ENCODE measurements at regions not wholly inside any gene's neighbourhood (a gene's known extent, or its start where the extent isn't known, plus 50 kb on each side); places are given as distances from the start of the nearest gene placed in this dataset.

DNA sequence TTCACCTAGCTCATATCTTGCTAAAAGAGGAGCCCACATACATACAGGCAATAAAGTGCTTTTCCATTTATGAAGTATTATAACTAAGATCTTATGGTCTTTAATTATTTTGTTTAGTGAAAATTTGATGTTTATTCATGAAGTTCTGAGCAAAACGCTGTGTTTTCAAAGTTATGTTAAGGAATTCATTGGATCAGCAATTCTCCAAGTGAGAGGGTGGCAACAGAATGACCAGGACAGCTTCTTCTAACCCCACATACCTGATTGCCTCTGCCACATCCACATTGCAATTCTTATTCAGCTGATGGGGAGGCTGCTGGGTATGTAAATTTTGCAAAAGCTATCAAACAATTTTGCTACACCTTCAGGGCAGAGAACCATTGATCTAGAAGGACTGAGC, 116.8 kb downstream of the OGFRL1 start:
- Mint-ChIP-seq H3K9me3 (peaks cover 6% of the 10 kb centered on the region), H3K27ac (no peak overlapping the region), H3K4me1 (ENCODE audit: low read depth) (peaks cover 3% of the 10 kb centered on the region), H3K4me3 (no peak overlapping the region), H3K27me3 (ENCODE audit: low read depth) (peaks cover 15% of the 10 kb centered on the region), H3K36me3 (ENCODE audit: low read depth) (no peaks in the 10 kb centered on the region)
- DNase-seq (ENCODE audit: low spot score): no peak

DNA sequence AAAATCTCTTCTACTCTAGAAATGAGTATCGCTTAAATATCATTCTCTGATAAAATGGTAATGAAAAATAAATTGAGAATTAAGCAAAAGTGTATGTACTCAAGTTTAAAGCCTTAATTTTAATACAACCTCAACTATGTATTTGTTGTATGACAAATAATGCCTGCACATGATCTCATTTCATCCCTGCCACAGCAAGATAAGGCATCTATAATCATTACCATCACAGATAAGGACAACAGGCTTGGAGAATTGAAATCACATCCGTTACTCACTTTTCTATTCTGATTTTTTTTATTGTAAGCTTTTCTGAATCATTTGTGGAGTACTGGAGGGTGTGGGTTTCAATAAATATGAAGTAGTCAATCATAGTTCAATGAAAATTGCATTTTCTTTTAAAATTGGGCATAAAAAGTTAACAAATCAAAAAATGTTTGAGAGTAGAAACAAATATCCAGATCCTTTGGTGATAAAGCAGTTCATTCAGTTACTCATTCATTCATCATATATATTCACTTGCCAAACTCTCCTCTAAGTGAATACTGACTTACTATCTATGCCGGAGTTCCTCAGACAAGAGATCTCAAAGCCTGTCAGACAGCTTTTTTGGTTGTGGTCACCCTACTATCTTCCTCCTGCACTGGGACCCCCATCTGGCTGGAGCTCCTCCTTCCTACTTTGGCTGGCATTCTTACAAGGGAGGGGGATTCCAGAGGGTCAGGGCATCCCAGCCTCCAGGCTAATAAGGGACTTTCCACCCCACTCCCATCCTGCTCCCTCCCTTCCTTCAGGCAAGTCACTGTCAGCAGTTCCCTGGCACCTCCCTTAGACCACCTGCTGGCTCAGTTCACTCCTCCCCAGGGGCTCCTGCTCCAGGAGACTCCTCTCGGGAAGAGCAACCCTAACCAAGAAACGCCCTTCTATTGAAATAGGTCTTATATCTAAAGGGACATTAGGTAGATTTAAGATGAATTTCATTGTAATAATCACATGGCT, 118.6 kb downstream of the OGFRL1 start:
- Mint-ChIP-seq H3K9me3 (peaks cover 6% of the 10 kb centered on the region), H3K4me1 (ENCODE audit: low read depth) (peaks cover 3% of the 10 kb centered on the region), H3K4me3 (no peak overlapping the region), H3K27ac (no peak overlapping the region), H3K27me3 (ENCODE audit: low read depth) (peaks cover 15% of the 10 kb centered on the region), H3K36me3 (ENCODE audit: low read depth) (no peaks in the 10 kb centered on the region)
- DNase-seq (ENCODE audit: low spot score): no peak

DNA sequence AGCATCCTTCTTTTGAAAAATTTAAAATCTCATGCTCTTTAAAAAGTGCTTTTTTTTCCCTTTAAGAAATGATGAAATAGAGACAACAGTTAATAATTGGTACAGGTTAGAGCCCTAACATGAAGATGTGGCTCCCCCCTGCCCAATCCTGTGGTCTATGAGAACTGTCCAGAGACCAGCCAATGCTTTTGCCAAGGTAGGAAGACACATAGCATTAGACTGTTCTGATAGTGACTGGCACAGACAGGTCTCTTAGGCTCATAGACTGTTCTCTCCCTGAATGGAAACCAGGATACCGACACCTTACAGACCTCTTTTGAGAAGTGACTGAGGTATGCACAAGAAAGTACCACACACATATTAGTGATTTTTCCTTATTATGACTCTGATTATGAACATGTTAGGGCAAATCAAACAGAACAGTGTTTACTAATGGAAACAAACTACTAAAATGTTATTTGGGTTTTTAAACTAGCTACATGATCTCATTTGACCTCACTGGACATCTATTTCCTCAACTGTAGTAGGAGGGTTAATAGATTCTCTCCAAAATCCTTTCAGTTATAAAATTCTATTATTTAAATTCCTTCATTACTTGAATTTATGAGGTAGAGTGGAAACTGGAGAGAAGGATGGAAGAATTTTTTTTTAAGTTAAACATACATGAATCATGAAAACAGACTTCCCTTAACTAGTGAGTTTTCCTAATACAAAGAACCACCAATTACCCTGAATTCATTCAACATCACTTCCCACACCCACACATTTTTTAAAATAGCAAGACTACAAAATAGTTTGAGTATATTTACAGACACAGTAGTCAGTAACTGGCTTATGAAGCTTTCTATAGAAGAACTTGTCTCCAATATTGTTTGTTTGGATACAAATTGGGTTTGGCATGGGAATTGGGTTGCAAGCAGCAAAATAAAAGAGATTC, 120.4 kb downstream of the OGFRL1 start:
- no peak for DNase-seq (ENCODE audit: low spot score)
- Mint-ChIP-seq H3K9me3 (peaks cover 6% of the 10 kb centered on the region), H3K27ac (no peak overlapping the region), H3K36me3 (ENCODE audit: low read depth) (no peaks in the 10 kb centered on the region), H3K4me1 (ENCODE audit: low read depth) (peaks cover 3% of the 10 kb centered on the region), H3K27me3 (ENCODE audit: low read depth) (peaks cover 16% of the 10 kb centered on the region), H3K4me3 (no peak overlapping the region)

DNA sequence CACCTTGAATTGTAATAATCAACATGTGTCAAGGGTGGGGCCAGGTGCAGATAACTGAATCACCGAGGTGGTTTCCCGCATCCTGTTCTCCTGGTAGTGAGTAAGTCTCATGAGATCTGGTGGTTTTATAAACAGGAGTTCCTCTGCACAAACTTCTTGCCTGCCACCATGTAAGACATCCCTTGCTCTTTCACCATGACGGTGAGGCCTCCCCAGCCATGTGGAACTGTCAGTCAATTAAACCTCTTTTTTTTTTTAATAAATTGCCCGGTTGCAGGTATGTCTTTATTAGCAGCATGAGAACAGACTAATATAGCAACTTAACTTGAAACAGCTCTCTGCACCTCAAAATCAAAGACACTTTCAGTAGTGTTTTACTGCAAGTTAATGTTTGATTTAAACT, 121.6 kb downstream of the OGFRL1 start:
- DNase-seq (ENCODE audit: low spot score): no peak
- Mint-ChIP-seq H3K4me3 (no peak overlapping the region), H3K36me3 (ENCODE audit: low read depth) (no peaks in the 10 kb centered on the region)

DNA sequence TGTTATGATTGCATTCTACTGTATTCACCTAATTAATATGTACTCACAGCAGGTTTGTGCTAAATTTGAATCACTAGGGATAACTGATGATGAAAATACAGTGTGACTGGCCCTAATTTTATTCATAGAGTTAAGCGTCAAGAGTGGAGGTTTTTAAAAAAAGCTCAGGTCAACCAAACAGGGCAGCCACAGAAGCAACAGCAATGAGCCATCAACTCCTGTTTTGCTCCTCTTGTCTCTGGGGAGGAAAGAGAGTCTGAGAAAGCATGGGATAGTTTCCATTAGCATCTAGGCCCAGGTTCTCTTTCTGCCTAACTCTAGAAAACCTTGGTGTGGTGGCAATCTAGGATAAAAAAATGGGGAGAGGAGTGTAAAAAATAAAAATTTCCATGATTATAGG, 122.1 kb downstream of the OGFRL1 start:
- Mint-ChIP-seq H3K9me3 (peaks cover 6% of the 10 kb centered on the region), H3K27ac (no peak overlapping the region), H3K27me3 (ENCODE audit: low read depth) (peaks cover 18% of the 10 kb centered on the region), H3K36me3 (ENCODE audit: low read depth) (no peaks in the 10 kb centered on the region), H3K4me1 (ENCODE audit: low read depth) (peaks cover 3% of the 10 kb centered on the region), H3K4me3 (no peak overlapping the region)
- DNase-seq (ENCODE audit: low spot score): no peak

More for the DNA sequence above, 121.6 kb downstream of the OGFRL1 start:
- H3K27ac Mint-ChIP-seq: no peak overlapping the region
- peaks cover 6% of the 10 kb centered on the region for H3K9me3 Mint-ChIP-seq
- peaks cover 18% of the 10 kb centered on the region for H3K27me3 Mint-ChIP-seq (ENCODE audit: low read depth)
- peaks cover 3% of the 10 kb centered on the region for H3K4me1 Mint-ChIP-seq (ENCODE audit: low read depth)

DNA sequence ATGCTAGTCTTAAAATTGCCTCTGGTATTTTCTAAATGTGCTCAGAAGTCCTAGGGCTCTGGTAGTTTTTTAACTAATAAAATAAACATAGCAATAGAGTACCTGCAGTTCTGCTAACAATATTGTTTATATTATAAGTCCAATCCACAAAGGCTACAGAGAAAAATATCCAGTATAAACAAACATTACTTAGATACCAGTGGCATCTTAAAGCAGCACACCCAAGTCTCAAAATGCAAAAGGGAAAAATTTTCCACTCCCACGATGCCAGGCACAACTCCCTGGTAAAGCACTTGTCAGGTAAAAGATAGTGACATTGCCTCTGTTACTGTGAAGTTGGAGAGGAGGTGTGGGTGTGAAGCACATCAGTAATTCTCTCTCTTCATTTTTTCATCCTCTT, 123.3 kb downstream of the OGFRL1 start:
- DNase-seq (ENCODE audit: low spot score): no peak
- H3K27ac Mint-ChIP-seq: no peak overlapping the region
- H3K4me1 Mint-ChIP-seq (ENCODE audit: low read depth): peaks cover 3% of the 10 kb centered on the region
- peaks cover 21% of the 10 kb centered on the region for H3K27me3 Mint-ChIP-seq (ENCODE audit: low read depth)
- H3K36me3 Mint-ChIP-seq (ENCODE audit: low read depth): no peaks in the 10 kb centered on the region
- peaks cover 6% of the 10 kb centered on the region for H3K9me3 Mint-ChIP-seq
- no peak overlapping the region for H3K4me3 Mint-ChIP-seq

DNA sequence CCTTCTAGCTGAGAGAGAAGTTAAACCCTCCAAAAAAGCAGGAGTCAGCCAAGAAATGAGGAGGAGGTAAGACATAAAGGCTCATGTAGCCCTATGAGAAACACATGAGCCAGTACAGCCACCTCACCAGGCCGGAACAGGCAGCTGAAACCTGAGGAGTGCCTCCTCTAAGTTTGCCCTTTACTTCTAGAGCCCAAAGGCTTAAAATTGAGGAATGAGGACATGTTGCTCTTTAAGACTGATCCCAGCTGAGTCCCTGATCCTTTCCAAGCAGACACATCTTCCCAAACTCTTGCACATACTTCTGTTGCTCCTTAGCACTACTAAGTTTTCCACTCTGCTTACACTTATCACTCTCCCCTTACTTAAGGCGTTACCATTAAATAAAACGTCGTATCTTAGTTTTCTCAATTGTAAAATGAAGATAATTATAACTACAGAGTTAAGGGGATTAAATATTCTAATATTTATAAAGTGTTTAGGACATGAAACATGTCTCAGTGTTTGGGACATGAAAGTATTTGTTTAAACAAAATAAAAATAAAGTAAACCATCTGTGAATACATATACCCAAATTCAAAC, 124.0 kb downstream of the OGFRL1 start:
- Mint-ChIP-seq H3K4me3 (no peak overlapping the region), H3K36me3 (ENCODE audit: low read depth) (no peaks in the 10 kb centered on the region), H3K4me1 (ENCODE audit: low read depth) (peaks cover 3% of the 10 kb centered on the region), H3K27ac (no peak overlapping the region), H3K27me3 (ENCODE audit: low read depth) (peaks cover 27% of the 10 kb centered on the region), H3K9me3 (peaks cover 6% of the 10 kb centered on the region)
- no peak for DNase-seq (ENCODE audit: low spot score)

DNA sequence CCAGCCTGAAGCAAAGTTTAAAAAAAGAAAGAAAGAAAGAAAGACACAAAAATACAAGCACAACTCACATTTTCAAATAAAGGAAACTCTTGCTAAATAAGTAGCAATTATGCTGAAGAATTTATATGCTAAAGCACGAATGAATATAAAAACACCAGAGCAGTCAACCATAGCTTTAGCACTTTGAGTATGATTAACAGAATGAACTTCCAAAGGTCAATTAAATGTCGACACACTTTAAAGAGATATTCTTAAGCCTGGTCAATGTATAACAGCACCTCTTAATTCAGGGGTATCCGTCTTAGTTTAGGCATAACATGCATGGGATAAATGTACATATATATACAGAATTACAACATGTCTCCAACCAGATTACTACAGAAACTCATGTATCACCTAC, 125.9 kb downstream of the OGFRL1 start:
- no peaks in the 10 kb centered on the region for H3K36me3 Mint-ChIP-seq (ENCODE audit: low read depth)
- peaks cover 39% of the 10 kb centered on the region for H3K27me3 Mint-ChIP-seq (ENCODE audit: low read depth)
- no peak for DNase-seq (ENCODE audit: low spot score)
- H3K4me3 Mint-ChIP-seq: no peak overlapping the region
- H3K27ac Mint-ChIP-seq: no peak overlapping the region
- peaks cover 3% of the 10 kb centered on the region for H3K4me1 Mint-ChIP-seq (ENCODE audit: low read depth)
- no peaks in the 10 kb centered on the region for H3K9me3 Mint-ChIP-seq

DNA sequence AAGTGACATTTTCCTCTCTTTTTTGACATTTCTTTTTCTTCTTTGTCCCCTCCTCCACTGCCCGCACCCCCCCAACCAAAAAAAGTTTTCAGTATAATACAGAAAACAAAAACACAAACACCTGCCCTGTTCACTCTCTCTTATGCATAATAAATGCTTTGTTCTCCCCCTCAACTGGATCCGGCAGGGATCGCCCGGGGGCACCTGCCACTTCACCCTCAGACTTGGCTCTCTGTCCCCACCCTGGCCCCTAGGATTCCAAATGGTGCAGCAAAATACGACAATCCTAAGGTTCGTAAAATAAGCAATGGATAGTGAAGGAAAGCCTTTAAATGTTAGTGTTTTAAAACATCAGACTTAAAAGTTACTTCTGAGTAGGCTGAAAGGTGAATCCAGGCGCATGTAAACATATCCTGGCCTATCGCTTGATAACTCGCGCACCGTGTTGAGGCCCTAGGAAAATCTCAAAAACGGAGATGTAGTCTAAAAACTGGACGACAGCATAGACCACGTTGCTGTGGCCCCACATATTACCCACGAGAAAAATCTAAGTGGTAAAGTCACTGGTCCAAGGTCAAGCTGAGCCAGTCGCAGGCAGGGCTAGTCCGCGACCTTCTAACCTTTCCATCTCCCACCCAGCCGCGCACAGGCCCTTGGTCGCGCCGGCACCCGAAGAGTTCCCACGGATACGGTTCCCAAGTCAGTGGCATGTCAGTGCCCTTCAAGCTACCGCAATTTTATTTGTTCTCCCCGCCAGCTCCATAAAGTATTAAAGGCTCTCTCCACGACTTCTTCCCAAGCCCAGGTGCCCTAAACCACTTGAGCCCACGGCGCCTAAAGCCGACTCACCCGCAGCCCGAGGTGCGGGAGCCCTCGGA, 130.8 kb downstream of the OGFRL1 start:
- H3K36me3 Mint-ChIP-seq (ENCODE audit: low read depth): no peaks in the 10 kb centered on the region
- H3K9me3 Mint-ChIP-seq: no peaks in the 10 kb centered on the region
- DNase-seq (ENCODE audit: low spot score): no peak
- no peak overlapping the region for H3K27ac Mint-ChIP-seq
- no peaks in the 10 kb centered on the region for H3K4me1 Mint-ChIP-seq (ENCODE audit: low read depth)
- H3K4me3 Mint-ChIP-seq: peak overlapping the region; percentile 48
- H3K27me3 Mint-ChIP-seq (ENCODE audit: low read depth): peaks cover 56% of the 10 kb centered on the region

DNA sequence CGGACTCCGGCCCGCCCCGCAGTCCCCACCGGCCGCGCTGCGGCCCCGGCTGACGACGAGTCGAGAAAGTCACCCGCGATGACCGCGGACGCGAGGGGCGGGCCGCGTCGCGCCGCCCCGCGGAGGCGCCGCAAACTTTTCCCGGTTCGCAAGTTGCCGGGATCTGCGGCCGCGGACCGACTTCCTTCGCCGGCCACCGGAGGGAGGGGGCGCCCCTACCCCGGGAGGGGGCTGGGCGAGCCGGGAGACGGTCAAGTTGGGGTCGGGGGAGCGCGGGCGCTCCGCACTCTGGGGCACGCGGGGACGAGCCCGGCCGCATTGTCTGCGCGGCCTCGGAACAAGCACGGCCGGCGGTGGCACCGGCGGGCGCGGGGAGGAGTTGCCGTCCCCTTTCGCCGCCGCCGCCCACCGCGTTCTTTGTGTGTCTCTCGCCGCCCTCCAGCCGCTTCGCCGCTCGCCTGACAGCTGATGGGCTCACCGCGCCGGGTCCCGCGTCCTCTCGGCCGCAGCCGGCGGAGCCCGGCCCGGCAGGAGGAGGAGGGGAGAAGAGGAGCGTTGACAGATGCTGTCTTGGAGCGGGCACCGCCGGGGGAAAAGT, 131.6 kb downstream of the OGFRL1 start:
- no peaks in the 10 kb centered on the region for H3K4me1 Mint-ChIP-seq (ENCODE audit: low read depth)
- H3K27ac Mint-ChIP-seq: no peak overlapping the region
- no peaks in the 10 kb centered on the region for H3K36me3 Mint-ChIP-seq (ENCODE audit: low read depth)
- peak overlapping the region; percentile 12 for H3K4me3 Mint-ChIP-seq
- H3K27me3 Mint-ChIP-seq (ENCODE audit: low read depth): peaks cover 53% of the 10 kb centered on the region
- no peaks in the 10 kb centered on the region for H3K9me3 Mint-ChIP-seq
- DNase-seq (ENCODE audit: low spot score): no peak

DNA sequence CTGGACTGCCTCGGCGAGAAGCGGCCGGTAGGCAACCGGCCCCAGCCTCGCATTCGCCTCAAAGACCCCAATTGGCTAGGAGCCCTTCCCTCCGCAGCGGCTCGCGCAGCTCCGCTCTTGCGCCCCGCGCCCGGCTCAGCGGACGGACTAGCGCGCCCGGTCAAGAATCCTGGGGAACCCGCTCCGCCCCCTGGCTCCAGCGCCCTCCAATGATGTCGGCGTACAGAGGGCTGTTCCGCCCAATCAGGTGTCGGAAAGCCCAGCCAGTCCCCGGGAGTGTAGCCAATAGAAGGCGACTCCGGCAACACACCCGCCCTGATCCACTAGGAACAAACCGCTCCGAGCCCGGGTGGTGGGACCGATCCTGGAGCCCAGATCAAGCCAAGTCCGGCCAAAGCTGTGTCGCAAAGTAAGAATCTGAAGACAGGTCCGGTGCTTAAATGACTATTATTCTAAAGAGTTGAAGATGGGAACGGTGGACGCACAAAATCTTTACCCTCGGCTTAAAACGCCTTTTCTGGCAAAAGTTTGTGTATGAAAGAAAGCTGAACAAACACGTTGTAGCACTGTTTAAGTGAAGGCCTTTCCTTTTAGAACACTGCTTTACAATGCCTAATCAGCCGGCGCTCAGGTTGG, 132.2 kb downstream of the OGFRL1 start:
- Mint-ChIP-seq H3K36me3 (ENCODE audit: low read depth) (no peaks in the 10 kb centered on the region), H3K4me3 (no peak overlapping the region), H3K4me1 (ENCODE audit: low read depth) (no peaks in the 10 kb centered on the region), H3K27me3 (ENCODE audit: low read depth) (peaks cover 50% of the 10 kb centered on the region), H3K27ac (no peak overlapping the region), H3K9me3 (no peaks in the 10 kb centered on the region)
- peak; percentile 10 for DNase-seq (ENCODE audit: low spot score)

DNA sequence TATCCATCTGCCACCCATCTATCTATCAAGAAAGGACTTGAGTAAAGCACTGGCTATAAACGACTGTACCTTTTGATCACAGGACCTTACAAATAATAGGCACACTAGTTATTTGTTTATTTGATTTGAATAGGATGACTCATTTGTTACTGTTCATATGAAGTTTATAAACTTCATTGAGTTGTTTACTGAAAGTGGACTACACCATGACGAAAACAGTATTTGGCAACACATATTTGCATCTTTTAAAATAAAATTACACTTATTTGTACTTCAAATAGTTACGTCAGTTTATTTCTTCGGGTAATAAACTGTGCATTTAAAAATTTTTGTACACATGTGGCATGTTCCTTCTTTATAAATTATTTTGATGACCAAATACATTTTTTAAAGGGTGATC, 133.0 kb downstream of the OGFRL1 start:
- H3K4me3 Mint-ChIP-seq: no peak overlapping the region
- no peaks in the 10 kb centered on the region for H3K9me3 Mint-ChIP-seq
- peaks cover 50% of the 10 kb centered on the region for H3K27me3 Mint-ChIP-seq (ENCODE audit: low read depth)
- H3K27ac Mint-ChIP-seq: no peak overlapping the region
- no peaks in the 10 kb centered on the region for H3K4me1 Mint-ChIP-seq (ENCODE audit: low read depth)
- H3K36me3 Mint-ChIP-seq (ENCODE audit: low read depth): no peaks in the 10 kb centered on the region
- no peak for DNase-seq (ENCODE audit: low spot score)

Data from T-helper 2 cell treated with Interferon-gamma antibody and Interleukin-4, amounts not matched to agents 5 μg/mL and 100 μg/mL, for 36 hours (primary cell).